ENCODE measurements at regions not wholly inside any gene's neighbourhood (a gene's known extent, or its start where the extent isn't known, plus 50 kb on each side); places are given as distances from the start of the nearest gene placed in this dataset.

GRCh38 chr17:77455111-77455890 lies 314.5 kb downstream of the SEC14L1 start:
- Histone ChIP-seq H3K27ac (peak overlapping the region in 3 of 4 donors; percentile 80 to 85 (median 83)), H3K9me3 (no peaks in the 10 kb centered on the region), H3K4me1 (peaks cover 66 to 89% (median 69%) of the 10 kb centered on the region in 4 donors), H3K27me3 (no peaks in the 10 kb centered on the region), H3K4me3 (peak overlapping the region in 3 of 4 donors; percentile 31 to 57 (median 44)), H3K36me3 (no peaks in the 10 kb centered on the region)
- ATAC-seq (ENCODE audit: low FRiP score in 2 of 2) (no peak), DNase-seq (peak in 1 of 2 donors; percentile 67)
- WGBS, 2 donors, result 67 to 84% methylated on average over 23 to 25 of the region's 25 CpGs
- TF ChIP-seq EP300 (IDR thresholded peaks at IDR 0.05) (no peak), POLR2A (IDR thresholded peaks at IDR 0.05) (no peak), POLR2AphosphoS5 (IDR thresholded peaks at IDR 0.05) (no peak)
- TF ChIP-seq, protein P1, sequence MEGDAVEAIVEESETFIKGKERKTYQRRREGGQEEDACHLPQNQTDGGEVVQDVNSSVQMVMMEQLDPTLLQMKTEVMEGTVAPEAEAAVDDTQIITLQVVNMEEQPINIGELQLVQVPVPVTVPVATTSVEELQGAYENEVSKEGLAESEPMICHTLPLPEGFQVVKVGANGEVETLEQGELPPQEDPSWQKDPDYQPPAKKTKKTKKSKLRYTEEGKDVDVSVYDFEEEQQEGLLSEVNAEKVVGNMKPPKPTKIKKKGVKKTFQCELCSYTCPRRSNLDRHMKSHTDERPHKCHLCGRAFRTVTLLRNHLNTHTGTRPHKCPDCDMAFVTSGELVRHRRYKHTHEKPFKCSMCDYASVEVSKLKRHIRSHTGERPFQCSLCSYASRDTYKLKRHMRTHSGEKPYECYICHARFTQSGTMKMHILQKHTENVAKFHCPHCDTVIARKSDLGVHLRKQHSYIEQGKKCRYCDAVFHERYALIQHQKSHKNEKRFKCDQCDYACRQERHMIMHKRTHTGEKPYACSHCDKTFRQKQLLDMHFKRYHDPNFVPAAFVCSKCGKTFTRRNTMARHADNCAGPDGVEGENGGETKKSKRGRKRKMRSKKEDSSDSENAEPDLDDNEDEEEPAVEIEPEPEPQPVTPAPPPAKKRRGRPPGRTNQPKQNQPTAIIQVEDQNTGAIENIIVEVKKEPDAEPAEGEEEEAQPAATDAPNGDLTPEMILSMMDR (IDR thresholded peaks at IDR 0.05), result no peak

- no peaks in the 10 kb centered on the region for H3K9me3 ChIP-seq
- TF ChIP-seq POLR2AphosphoS5 (IDR thresholded peaks at IDR 0.05), result no peak
- no peak for TF ChIP-seq POLR2A (IDR thresholded peaks at IDR 0.05)
- TF ChIP-seq, protein P1 (IDR thresholded peaks at IDR 0.05), result no peak
- no peak for TF ChIP-seq EP300 (IDR thresholded peaks at IDR 0.05)
- H3K27ac ChIP-seq, result peak overlapping the region in 3 of 4 donors; percentile 80 to 85 (median 83)
- ATAC-seq (ENCODE audit: low FRiP score in 2 of 2) (no peak), DNase-seq (no peak)
- H3K4me1 ChIP-seq, result peaks cover 65 to 89% (median 69%) of the 10 kb centered on the region in 4 donors
- no peaks in the 10 kb centered on the region for H3K27me3 ChIP-seq
- H3K4me3 ChIP-seq, result peak overlapping the region in 2 of 4 donors; percentile 13 to 57
- 88 to 90% methylated on average over 14 to 16 of the region's 16 CpGs for WGBS, 2 donors
- H3K36me3 ChIP-seq, result no peaks in the 10 kb centered on the region
Measured at GRCh38 chr17:77455891-77456260, 315.1 kb downstream of the SEC14L1 start.

GRCh38 chr17:77456271-77456950 lies 315.6 kb downstream of the SEC14L1 start:
- peak in 1 of 2 donors; percentile 56 for DNase-seq
- peak overlapping the region in 3 of 4 donors; percentile 50 to 85 (median 80) for H3K27ac ChIP-seq
- TF ChIP-seq POLR2AphosphoS5 (IDR thresholded peaks at IDR 0.05) (peak in 1 of 2 donors; percentile 13), POLR2A (IDR thresholded peaks at IDR 0.05) (no peak)
- no peaks in the 10 kb centered on the region for H3K27me3 ChIP-seq
- no peaks in the 10 kb centered on the region for H3K9me3 ChIP-seq
- H3K36me3 ChIP-seq, result no peaks in the 10 kb centered on the region
- peaks cover 60 to 89% (median 68%) of the 10 kb centered on the region in 4 donors for H3K4me1 ChIP-seq
- no peak for ATAC-seq (ENCODE audit: low FRiP score in 2 of 2)
- WGBS, 2 donors, result 90 to 94% methylated on average over 14 to 17 of the region's 18 CpGs
- H3K4me3 ChIP-seq, result peak overlapping the region in 1 of 4 donors; percentile 13

DNA sequence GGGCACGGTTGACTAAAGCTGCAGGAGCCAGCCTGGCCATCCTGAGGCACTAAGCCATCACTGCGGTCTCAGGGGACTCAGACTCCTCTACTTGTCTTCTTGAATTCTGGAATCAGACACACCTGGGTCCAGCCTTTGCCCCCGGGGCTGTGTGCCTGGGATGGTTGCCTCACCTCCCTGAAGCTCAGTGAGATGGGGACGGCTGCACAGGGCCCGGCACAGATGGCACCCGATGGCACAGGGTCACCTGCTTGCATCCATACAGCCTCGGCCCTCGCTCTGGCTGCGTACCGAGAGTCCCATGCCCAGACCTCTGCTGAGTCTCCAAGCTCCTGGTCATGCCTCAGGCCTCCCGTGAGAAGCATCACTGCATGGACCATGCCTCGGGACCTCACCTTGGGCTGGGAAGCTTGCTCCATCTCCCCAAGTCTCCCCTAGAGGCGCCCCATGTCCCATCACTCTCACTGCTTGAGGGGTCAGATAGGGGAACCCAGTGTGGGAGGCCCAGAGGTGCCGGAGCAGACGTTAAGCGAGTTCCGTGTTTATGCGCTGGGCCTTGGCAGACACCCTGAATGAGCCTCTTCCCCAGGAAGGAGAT lies 316.3 kb downstream of the SEC14L1 start:
- H3K4me3 ChIP-seq, result peak overlapping the region in 1 of 4 donors; percentile 13
- H3K27me3 ChIP-seq, result no peaks in the 10 kb centered on the region
- peak; percentile 49 to 55 for DNase-seq
- TF ChIP-seq POLR2AphosphoS5 (IDR thresholded peaks at IDR 0.05) (no peak), POLR2A (IDR thresholded peaks at IDR 0.05) (no peak), EP300 (IDR thresholded peaks at IDR 0.05) (no peak)
- TF ChIP-seq, protein P1 (IDR thresholded peaks at IDR 0.05), result no peak
- H3K36me3 ChIP-seq, result no peaks in the 10 kb centered on the region
- 60 to 73% methylated on average over 4 to 14 of the region's 18 CpGs for WGBS, 2 donors
- no peaks in the 10 kb centered on the region for H3K9me3 ChIP-seq
- peak overlapping the region in 3 of 4 donors; percentile 50 to 85 (median 80) for H3K27ac ChIP-seq
- H3K4me1 ChIP-seq, result peaks cover 59 to 89% (median 68%) of the 10 kb centered on the region in 4 donors
- ATAC-seq (ENCODE audit: low FRiP score in 2 of 2), result no peak

Data from upper lobe of left lung (tissue), 6 donors.